ENCODE measurements at regions not wholly inside any gene's neighbourhood (a gene's known extent, or its start where the extent isn't known, plus 50 kb on each side); places are given as distances from the start of the nearest gene placed in this dataset.

DNA sequence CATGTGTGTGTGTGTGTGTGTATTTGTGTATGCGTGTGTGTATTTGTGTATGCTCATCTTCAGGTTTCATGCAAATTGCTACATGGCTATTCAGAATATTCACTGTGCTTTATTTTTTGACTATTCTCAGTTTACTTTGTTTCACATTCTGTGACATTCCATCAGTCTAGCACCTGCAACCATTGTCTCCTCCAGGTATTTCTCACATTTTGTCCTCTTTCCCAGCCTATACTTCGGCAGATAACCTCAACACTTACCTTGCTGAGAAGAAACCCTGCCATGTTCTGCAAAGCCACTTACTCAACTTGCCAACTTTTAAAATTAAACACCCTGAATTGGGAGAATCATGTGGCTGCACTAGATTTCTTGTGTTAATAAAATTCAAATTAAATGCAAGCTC is 135.4 kb upstream of the REG3A start:
- no peak for TF ChIP-seq CTCF (IDR thresholded peaks at IDR 0.05)
- TF ChIP-seq POLR2A (IDR thresholded peaks at IDR 0.05), result no peak
